GM13976 (cell line): ENCODE measurements at regions not wholly inside any gene's neighbourhood (a gene's known extent, or its start where the extent isn't known, plus 50 kb on each side); places are given as distances from the start of the nearest gene placed in this dataset.
"Not testable (repeated sequence)": the region's sequence is repeated elsewhere in the genome, so short reads cannot be mapped to it uniquely, and the experiment has no call there.

Experiments
- DNase-seq: peaks from one replicate; pipeline ENCODE4 v3.0.0; 2012; ENCODE audit warnings: low spot score
- in situ Hi-C: fragments of 300-500 bp; cut with MboI; formaldehyde crosslinking; loops from one replicate; pipeline ENCODE4 v1.12.0; 2022; ENCODE audit warnings: low sequenced_read_pairs, mixed read lengths, inconsistent platforms; ENCODE audit not compliant: unreplicated experiment
- TF ChIP-seq, protein P1 (sequence below): IDR thresholded peaks from 2 replicates; pipeline ENCODE4 v1.5.1; 2012; ENCODE audit warnings: borderline replicate concordance, mild to moderate bottlenecking; ENCODE audit not compliant: insufficient read depth; ENCODE audit errors: extremely low read depth, missing control alignments, control extremely low read depth

DNA sequence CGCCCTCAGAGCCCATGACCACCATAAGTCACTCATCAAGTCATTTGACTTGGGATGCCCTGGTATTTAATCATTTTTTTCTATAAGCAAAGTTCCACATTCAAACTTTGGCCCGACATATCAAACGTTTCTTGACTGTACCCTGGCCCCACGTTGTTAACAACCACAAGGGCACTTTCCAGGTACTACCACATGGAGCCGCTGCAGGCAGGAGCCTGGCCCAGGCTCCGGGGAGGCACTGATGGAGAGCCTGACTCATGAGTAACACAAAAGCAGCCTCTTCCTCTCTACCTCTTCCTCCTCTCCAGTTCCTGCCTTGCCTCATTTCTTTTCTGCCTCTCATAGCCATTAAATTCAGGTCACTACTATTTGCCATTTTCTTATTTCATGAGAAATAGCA lies 95.9 kb upstream of the ADORA2B start:
- in situ Hi-C loops: loop anchor here (25.0 kb wide), 1 partner anchor 113 kb away; no protein-coding TSS in a partner anchor
- DNase-seq: peak; percentile 23

GRCh38 chr17:15850071-15850470 lies 94.9 kb upstream of the ADORA2B start:
- in situ Hi-C loops, DNase-seq: not testable (repeated sequence)

More for the DNA sequence above, 95.9 kb upstream of the ADORA2B start:
- TF ChIP-seq, protein P1, sequence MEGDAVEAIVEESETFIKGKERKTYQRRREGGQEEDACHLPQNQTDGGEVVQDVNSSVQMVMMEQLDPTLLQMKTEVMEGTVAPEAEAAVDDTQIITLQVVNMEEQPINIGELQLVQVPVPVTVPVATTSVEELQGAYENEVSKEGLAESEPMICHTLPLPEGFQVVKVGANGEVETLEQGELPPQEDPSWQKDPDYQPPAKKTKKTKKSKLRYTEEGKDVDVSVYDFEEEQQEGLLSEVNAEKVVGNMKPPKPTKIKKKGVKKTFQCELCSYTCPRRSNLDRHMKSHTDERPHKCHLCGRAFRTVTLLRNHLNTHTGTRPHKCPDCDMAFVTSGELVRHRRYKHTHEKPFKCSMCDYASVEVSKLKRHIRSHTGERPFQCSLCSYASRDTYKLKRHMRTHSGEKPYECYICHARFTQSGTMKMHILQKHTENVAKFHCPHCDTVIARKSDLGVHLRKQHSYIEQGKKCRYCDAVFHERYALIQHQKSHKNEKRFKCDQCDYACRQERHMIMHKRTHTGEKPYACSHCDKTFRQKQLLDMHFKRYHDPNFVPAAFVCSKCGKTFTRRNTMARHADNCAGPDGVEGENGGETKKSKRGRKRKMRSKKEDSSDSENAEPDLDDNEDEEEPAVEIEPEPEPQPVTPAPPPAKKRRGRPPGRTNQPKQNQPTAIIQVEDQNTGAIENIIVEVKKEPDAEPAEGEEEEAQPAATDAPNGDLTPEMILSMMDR: peak; percentile 19

GRCh38 chr17:15850687-15851086 lies 94.2 kb upstream of the ADORA2B start:
- in situ Hi-C loops: not testable (repeated sequence)

GRCh38 chr17:15852863-15853262 lies 92.1 kb upstream of the ADORA2B start:
- DNase-seq, in situ Hi-C loops: not testable (repeated sequence)

More at GRCh38 chr17:15850687-15851086, 94.2 kb upstream of the ADORA2B start:
- DNase-seq: not testable (repeated sequence)

- in situ Hi-C loops, DNase-seq: not testable (repeated sequence)
Observed at GRCh38 chr17:15856191-15856590, 88.7 kb upstream of the ADORA2B start.

DNA sequence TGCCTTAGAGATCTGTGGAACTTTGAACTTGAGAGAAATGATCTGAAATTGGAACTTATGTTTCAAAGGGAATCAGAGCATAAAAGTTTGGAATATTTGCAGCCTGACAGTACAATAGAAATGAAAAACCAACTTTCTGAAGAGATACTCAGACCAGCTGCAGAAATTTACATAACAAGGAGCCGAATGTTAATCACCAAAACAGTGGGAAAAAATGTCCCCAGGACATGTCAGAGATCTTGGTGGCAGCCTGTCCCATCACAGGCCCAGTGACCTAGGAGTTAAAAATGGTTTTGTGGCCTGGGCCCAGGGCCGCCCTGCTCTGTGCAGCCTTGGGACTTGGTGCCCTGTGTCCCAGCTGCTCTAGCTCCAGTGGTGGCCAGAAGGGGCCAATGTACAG lies 88.2 kb upstream of the ADORA2B start:
- in situ Hi-C loops, DNase-seq: not testable (repeated sequence)

DNA sequence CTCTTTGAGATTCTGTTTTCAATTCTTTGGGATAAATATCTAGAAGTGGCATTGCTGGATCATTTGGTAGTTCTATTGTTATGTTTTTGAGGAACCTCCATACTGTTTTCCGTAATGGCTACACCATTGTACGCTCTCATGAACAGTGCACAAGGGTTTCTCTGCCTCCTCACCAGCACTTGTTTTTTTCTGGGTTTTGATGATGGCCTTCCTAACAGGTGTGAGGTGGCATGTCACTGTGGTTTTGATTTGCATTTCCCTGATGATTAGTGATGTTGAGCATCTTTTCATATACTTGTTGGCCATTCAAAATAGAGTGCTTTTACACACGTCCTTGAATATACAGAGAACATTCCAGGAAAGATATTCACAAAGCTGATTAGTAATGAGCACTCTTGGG lies 86.8 kb upstream of the ADORA2B start:
- DNase-seq, in situ Hi-C loops: not testable (repeated sequence)

DNA sequence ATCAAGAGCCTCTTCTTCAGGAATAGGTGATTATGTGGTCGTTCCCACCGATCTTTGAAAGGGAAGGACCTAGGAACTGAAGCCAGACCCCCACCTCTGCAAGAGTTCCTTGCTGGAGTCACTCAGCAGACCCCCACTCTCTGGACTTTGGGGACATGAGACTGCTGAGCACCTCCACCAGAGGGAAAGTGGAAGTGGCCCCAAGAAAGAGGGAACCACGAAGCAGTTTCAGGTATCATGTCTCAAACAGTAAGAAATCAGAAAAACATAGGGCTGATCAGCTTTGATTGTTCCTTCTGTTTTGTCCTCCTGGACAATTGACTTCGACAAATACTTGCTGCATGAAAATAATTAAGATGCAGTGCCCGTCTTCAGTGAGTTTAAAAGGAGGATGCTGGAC lies 84.2 kb upstream of the ADORA2B start:
- DNase-seq, in situ Hi-C loops: not testable (repeated sequence)

- in situ Hi-C loops: not testable (repeated sequence)
Observed at GRCh38 chr17:15864061-15864460, 80.9 kb upstream of the ADORA2B start.

GRCh38 chr17:15864472-15864871 lies 80.5 kb upstream of the ADORA2B start:
- in situ Hi-C loops: not testable (repeated sequence)

More at GRCh38 chr17:15864061-15864460, 80.9 kb upstream of the ADORA2B start:
- not testable (repeated sequence) for DNase-seq

DNA sequence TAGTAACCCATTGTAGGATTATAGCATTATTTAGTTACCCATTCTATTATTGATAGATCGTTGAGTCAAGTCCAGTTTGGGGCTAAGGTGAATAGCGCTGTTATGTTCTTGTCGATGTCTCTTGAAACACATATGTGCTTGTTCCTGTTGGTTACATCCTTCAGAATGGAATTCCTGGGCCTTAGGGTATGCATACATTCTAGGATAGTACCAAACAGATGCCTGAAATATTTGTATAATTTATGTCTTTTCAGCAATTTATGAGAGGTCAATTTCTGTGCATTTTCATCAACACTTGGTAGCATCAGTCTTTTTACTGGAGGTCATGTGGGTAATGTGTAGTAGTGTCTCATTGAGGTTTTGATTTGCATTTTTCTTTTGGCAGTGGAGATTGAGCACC lies 78.9 kb upstream of the ADORA2B start:
- DNase-seq, in situ Hi-C loops: not testable (repeated sequence)

More at GRCh38 chr17:15864472-15864871, 80.5 kb upstream of the ADORA2B start:
- DNase-seq: not testable (repeated sequence)

DNA sequence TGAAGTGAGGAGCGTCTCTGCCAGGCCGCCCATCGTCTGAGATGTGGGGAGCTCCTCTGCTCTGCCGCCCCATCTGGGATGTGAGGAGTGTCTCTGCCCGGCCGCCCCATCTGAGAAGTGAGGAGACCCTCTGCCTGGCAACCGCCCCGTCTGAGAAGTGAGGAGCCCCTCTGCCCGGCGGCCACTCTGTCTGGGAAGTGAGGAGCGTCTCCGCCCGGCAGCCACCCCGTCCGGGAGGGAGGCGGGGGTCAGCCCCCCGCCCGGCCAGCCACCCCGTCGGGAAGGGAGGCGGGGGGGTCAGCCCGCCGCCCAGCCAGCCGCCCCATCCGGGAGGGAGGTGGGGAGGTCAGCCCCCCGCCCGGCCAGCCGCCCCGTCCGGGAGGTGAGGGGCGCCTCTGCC lies 77.6 kb upstream of the ADORA2B start:
- DNase-seq, in situ Hi-C loops: not testable (repeated sequence)

DNA sequence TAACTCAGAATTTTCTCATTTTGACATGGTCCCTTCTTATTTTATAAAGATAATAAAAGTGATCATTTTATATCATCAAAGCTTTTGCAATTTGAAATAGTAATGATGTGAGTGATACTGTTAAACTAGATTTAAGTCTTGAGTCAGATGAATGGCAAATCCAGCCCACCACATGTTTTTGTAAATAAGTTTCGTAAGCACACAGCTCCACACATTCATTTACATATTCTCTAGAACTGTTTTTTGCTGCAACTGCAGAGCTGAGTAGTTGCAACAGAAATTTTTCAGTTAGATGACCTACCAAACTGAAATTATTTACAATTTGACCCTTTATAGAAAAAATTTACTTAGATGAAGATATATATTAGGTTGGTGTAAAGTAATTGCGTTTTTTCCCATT lies 75.1 kb upstream of the ADORA2B start:
- DNase-seq, in situ Hi-C loops: not testable (repeated sequence)

DNA sequence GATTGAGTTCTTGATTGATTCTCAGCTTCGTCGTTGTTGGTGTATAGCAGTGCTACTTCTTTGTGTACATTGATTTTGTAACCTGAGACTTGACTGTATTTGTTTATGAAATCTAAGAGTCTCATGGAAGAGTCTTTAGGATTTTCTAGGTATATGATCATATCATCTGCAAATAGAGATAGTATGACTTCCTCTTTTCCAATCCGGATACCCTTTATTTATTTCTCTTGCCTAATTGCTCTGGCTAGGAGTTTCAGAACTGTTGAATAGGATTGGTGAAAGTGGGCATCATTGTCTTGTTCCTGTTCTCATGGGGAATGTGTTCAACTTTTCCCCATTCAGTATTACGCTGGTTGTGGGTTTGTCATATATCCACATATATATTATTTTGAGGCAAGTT lies 72.3 kb upstream of the ADORA2B start:
- in situ Hi-C loops, DNase-seq: not testable (repeated sequence)

DNA sequence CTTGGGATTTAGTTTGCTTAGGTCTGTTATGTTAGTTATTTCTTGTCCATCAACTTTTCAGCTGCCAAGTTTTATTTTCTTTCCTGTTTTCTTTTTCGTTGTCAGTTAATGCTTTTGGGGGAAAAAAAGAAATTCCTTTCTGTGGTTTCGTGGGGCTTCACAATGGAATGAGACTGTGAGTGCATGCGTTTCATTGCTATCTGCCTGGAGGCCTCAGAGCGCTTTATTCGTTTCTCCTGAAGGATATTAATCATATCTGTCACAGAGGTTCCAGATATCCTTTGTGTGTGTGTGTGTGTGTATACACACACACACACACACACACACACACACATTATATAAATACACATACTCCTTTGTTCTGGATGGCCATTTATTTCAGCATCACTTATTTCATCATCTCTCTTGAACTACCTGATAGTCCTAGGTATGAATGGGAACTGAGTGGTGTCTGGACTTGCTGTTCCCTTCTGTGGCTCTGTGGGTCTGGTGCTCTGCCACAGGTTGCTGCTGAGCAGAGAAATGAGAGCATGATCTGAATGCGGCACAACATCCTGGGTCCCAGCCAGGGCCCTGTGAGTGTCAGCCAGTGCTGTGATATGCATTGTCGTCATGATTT lies 66.9 kb upstream of the ADORA2B start:
- in situ Hi-C loops, DNase-seq: not testable (repeated sequence)
